GM23338 (cell line): ENCODE measurements at regions not wholly inside any gene's neighbourhood (a gene's known extent, or its start where the extent isn't known, plus 50 kb on each side); places are given as distances from the start of the nearest gene placed in this dataset.

Source experiments
- ATAC-seq: fragments of 200-7000 bp; cut with Tn5 transposase; 3 replicates; pipeline ENCODE4 v1.9.1; 2020
- DNase-seq: peaks from one replicate; pipeline ENCODE4 v3.0.0-alpha.2; 2015; ENCODE audit warnings: low spot score
- H2AFZ ChIP-seq: fragments of 200-600 bp; sonication (generic); 2 replicates; pipeline ENCODE4 v1.8.0; 2016; ENCODE audit warnings: antibody characterized with exemption, mild to moderate bottlenecking, moderate library complexity
- H3F3A ChIP-seq: fragments of 200-600 bp; sonication (generic); replicated peaks from 2 replicates; pipeline ENCODE4 v1.8.0; 2017; ENCODE audit warnings: antibody characterized with exemption, mixed run types, low read depth
- H3K27ac ChIP-seq: fragments of 200-600 bp; sonication (generic); 2 replicates; pipeline ENCODE4 v1.6.1; 2016; ENCODE audit warnings: low read depth
- H3K27me3 ChIP-seq: fragments of 200-600 bp; sonication (generic); 2 replicates; pipeline ENCODE4 v1.8.0; 2016; ENCODE audit warnings: mild to moderate bottlenecking, mixed run types, moderate library complexity; ENCODE audit not compliant: insufficient read depth
- H3K36me3 ChIP-seq: fragments of 200-600 bp; sonication (generic); 2 replicates; pipeline ENCODE4 v1.8.0; 2016; ENCODE audit warnings: mild to moderate bottlenecking; ENCODE audit not compliant: insufficient read depth
- H3K4me1 ChIP-seq: fragments of 200-600 bp; sonication (generic); 2 replicates; pipeline ENCODE4 v1.8.0; 2016; ENCODE audit warnings: mild to moderate bottlenecking, moderate library complexity; ENCODE audit not compliant: insufficient read depth
- H3K4me2 ChIP-seq: fragments of 200-600 bp; sonication (generic); 2 replicates; pipeline ENCODE4 v1.7.1; 2017; ENCODE audit warnings: mixed run types
- H3K4me3 ChIP-seq: fragments of 200-600 bp; sonication (generic); 2 replicates; pipeline ENCODE4 v1.6.1; 2016; ENCODE audit warnings: mixed run types
- H3K79me2 ChIP-seq: fragments of 200-600 bp; sonication (generic); replicated peaks from 2 replicates; pipeline ENCODE4 v1.8.0; 2017; ENCODE audit warnings: mild to moderate bottlenecking; ENCODE audit not compliant: insufficient read depth
- H3K9me2 ChIP-seq: fragments of 200-600 bp; sonication (generic); 2 replicates; pipeline ENCODE4 v1.8.0; 2017; ENCODE audit not compliant: insufficient read depth
- H4K20me1 ChIP-seq: fragments of 200-600 bp; sonication (generic); replicated peaks from 2 replicates; pipeline ENCODE4 v1.8.0; 2017; ENCODE audit warnings: mild to moderate bottlenecking; ENCODE audit not compliant: insufficient read depth
- H3K27ac Mint-ChIP-seq: 2 replicates; pipeline ENCODE4 v1.8.0; 2020; ENCODE audit warnings: inconsistent platforms, mild to moderate bottlenecking, moderate library complexity, mixed read lengths
- H3K27me3 Mint-ChIP-seq: 3 replicates; pipeline ENCODE4 v1.8.0; 2022; ENCODE audit warnings: low read depth, mild to moderate bottlenecking, moderate library complexity, mixed read lengths, inconsistent platforms; ENCODE audit not compliant: insufficient read depth, poor library complexity
- H3K36me3 Mint-ChIP-seq: 3 replicates; pipeline ENCODE4 v1.8.0; 2021; ENCODE audit warnings: low read depth, mild to moderate bottlenecking, inconsistent platforms, moderate library complexity, mixed read lengths
- H3K4me1 Mint-ChIP-seq: 3 replicates; pipeline ENCODE4 v1.8.0; 2020; ENCODE audit warnings: mild to moderate bottlenecking, inconsistent platforms, mixed read lengths
- H3K4me3 Mint-ChIP-seq: 3 replicates; pipeline ENCODE4 v1.8.0; 2021; ENCODE audit warnings: moderate library complexity, mild to moderate bottlenecking, inconsistent platforms, mixed read lengths
- H3K9me3 Mint-ChIP-seq: 3 replicates; pipeline ENCODE4 v1.8.0; 2020; ENCODE audit warnings: moderate library complexity, mild to moderate bottlenecking, inconsistent platforms, mixed read lengths
- CREB1 ChIP-seq: fragments of 250-450 bp; sonication (Bioruptor Pico); IDR thresholded peaks from 2 replicates; pipeline ENCODE4 v1.5.0; 2020; ENCODE audit warnings: low read depth, mild to moderate bottlenecking, moderate library complexity
- CTCF ChIP-seq, 2 experiments: fragments of 200-600 bp in 1 of 2; sonication (generic) in 1 of 2; conservative IDR thresholded peaks; 2 replicates each; pipeline versions ENCODE4 v1.5.1 to v1.6.1; 2016 to 2017; ENCODE audit warnings: antibody characterized with exemption in 2 of 2, low read depth in 2 of 2, mild to moderate bottlenecking in 2 of 2, moderate library complexity in 1 of 2
- ETS1 ChIP-seq: IDR thresholded peaks from 2 replicates; pipeline ENCODE4 v1.6.1; 2016; ENCODE audit warnings: antibody characterized with exemption
- EZH2 ChIP-seq: fragments of 200-600 bp; sonication (generic); IDR thresholded peaks from one replicate; pipeline ENCODE4 v1.8.0; 2017; ENCODE audit warnings: antibody characterized with exemption, mild to moderate bottlenecking, low read depth; ENCODE audit not compliant: unreplicated experiment
- EZH2phosphoT487 ChIP-seq: fragments of 200-600 bp; sonication (generic); IDR thresholded peaks from one replicate; pipeline ENCODE4 v1.8.1; 2018; ENCODE audit warnings: antibody characterized with exemption; ENCODE audit not compliant: unreplicated experiment
- JUNB ChIP-seq: IDR thresholded peaks from one replicate; pipeline ENCODE4 v1.6.1; 2016; ENCODE audit warnings: antibody characterized with exemption; ENCODE audit not compliant: unreplicated experiment
- NANOG ChIP-seq: IDR thresholded peaks from 2 replicates; pipeline ENCODE4 v1.6.1; 2016; ENCODE audit warnings: antibody characterized with exemption, borderline replicate concordance
- POLR2AphosphoS5 ChIP-seq: IDR thresholded peaks from 2 replicates; pipeline ENCODE4 v1.6.1; 2016; ENCODE audit warnings: antibody characterized with exemption, low read depth
- REST ChIP-seq: IDR thresholded peaks from one replicate; pipeline ENCODE4 v1.6.1; 2018; ENCODE audit warnings: antibody characterized with exemption; ENCODE audit not compliant: unreplicated experiment
- STAT1 ChIP-seq: IDR thresholded peaks from one replicate; pipeline ENCODE4 v1.6.1; 2016; ENCODE audit warnings: antibody characterized with exemption; ENCODE audit not compliant: unreplicated experiment
- ZNF114 ChIP-seq: fragments of 250-450 bp; sonication (Bioruptor Pico); IDR thresholded peaks from 2 replicates; pipeline ENCODE4 v1.5.0; 2020; ENCODE audit warnings: mild to moderate bottlenecking, moderate library complexity
- ZNF331 ChIP-seq: fragments of 250-450 bp; sonication (Bioruptor Pico); IDR thresholded peaks from 2 replicates; pipeline ENCODE4 v1.5.0; 2020; ENCODE audit warnings: low read depth, mild to moderate bottlenecking, moderate library complexity
- ZNF462 ChIP-seq: fragments of 250-450 bp; sonication (Bioruptor Pico); IDR thresholded peaks from 2 replicates; pipeline ENCODE4 v1.5.0; 2020; ENCODE audit warnings: mild to moderate bottlenecking, moderate library complexity

- TF ChIP-seq JUNB (no peak), ZNF462 (CRISPR knock-in tag) (no peak), POLR2AphosphoS5 (no peak), NANOG (no peak), EZH2phosphoT487 (no peak), ZNF114 (no peak), CTCF (conservative IDR thresholded peaks at IDR 0.05; ENCODE audit: low read depth in 2 of 2) (no peak), ZNF331 (CRISPR knock-in tag) (no peak), REST (no peak), ETS1 (no peak), STAT1 (no peak), EZH2 (no peak), CREB1 (no peak)
- Histone ChIP-seq H3F3A (no peaks in the 10 kb centered on the region), H3K4me2 (no peak overlapping the region), H4K20me1 (no peaks in the 10 kb centered on the region), H3K79me2 (no peaks in the 10 kb centered on the region), H3K9me2 (peaks cover 3% of the 10 kb centered on the region; the same call in 1 of the 2 replicates), H3K4me3 (no peak overlapping the region), H3K36me3 (no peaks in the 10 kb centered on the region), H3K27me3 (no peaks in the 10 kb centered on the region), H3K4me1 (no peaks in the 10 kb centered on the region), H3K27ac (no peak overlapping the region), H2AFZ (peak overlapping the region; percentile 76)
- Mint-ChIP-seq H3K9me3 (no peaks in the 10 kb centered on the region), H3K27ac (no peak overlapping the region), H3K36me3 (no peaks in the 10 kb centered on the region), H3K27me3 (peaks cover 4% of the 10 kb centered on the region), H3K4me3 (no peak overlapping the region), H3K4me1 (peaks cover 8% of the 10 kb centered on the region)
- no peak for DNase-seq
- ATAC-seq: peak; percentile 54
Measured at GRCh38 chr10:47181052-47181849, 118.7 kb upstream of the GDF10 start.
